SK-N-SH treated with all-trans-retinoic acid at 6 μM for 48 hours (cell line): ENCODE measurements at regions not wholly inside any gene's neighbourhood (a gene's known extent, or its start where the extent isn't known, plus 50 kb on each side); places are given as distances from the start of the nearest gene placed in this dataset.

ENCODE experiments used
- ATAC-seq: fragments of 200-7000 bp; cut with Tn5 transposase; 3 replicates; pipeline ENCODE4 v1.9.1; 2020; ENCODE audit warnings: mild to moderate bottlenecking, moderate library complexity
- ARNTL ChIP-seq: fragments of 450-650 bp; formaldehyde crosslinking; IDR thresholded peaks from 2 replicates; pipeline ENCODE4 v1.5.0; 2020; ENCODE audit warnings: low read depth, mild to moderate bottlenecking, moderate library complexity, borderline replicate concordance
- BACH2 ChIP-seq: fragments of 250-450 bp; sonication (Bioruptor Pico); IDR thresholded peaks from 2 replicates; pipeline ENCODE4 v1.9.0; 2021; ENCODE audit warnings: mild to moderate bottlenecking, borderline replicate concordance
- CREB5 ChIP-seq: fragments of 250-450 bp; sonication (Bioruptor Pico); IDR thresholded peaks from 2 replicates; pipeline ENCODE4 v1.5.1; 2020; ENCODE audit warnings: low read depth, mild to moderate bottlenecking, moderate library complexity
- CSDC2 ChIP-seq: fragments of 250-450 bp; sonication (Bioruptor Pico); IDR thresholded peaks from 2 replicates; pipeline ENCODE4 v1.5.0; 2020; ENCODE audit warnings: mild to moderate bottlenecking, moderate library complexity
- CSRNP3 ChIP-seq: fragments of 250-450 bp; sonication (Bioruptor Pico); IDR thresholded peaks from 2 replicates; pipeline ENCODE4 v1.5.1; 2021; ENCODE audit warnings: mild to moderate bottlenecking, moderate library complexity
- ESRRG ChIP-seq: fragments of 250-450 bp; sonication (Bioruptor Pico); IDR thresholded peaks from 2 replicates; pipeline ENCODE4 v1.6.1; 2021; ENCODE audit warnings: mild to moderate bottlenecking
- ISL1 ChIP-seq: fragments of 250-450 bp; sonication (Bioruptor Pico); IDR thresholded peaks from 2 replicates; pipeline ENCODE4 v2.1.2; 2022; ENCODE audit warnings: mild to moderate bottlenecking, moderate library complexity
- OSR1 ChIP-seq: fragments of 250-450 bp; sonication (Bioruptor Pico); IDR thresholded peaks from 2 replicates; pipeline ENCODE4 v1.8.0; 2022; ENCODE audit warnings: moderate library complexity, mild to moderate bottlenecking, inconsistent platforms
- POU6F1 ChIP-seq: fragments of 250-450 bp; sonication (Bioruptor Pico); IDR thresholded peaks from 2 replicates; pipeline ENCODE4 v1.8.0; 2021; ENCODE audit warnings: low read depth, mild to moderate bottlenecking, moderate library complexity, borderline replicate concordance
- PPARA ChIP-seq: fragments of 250-450 bp; sonication (Bioruptor Pico); IDR thresholded peaks from 2 replicates; pipeline ENCODE4 v1.5.0; 2020; ENCODE audit warnings: mild to moderate bottlenecking, borderline replicate concordance
- RARB ChIP-seq: fragments of 250-450 bp; sonication (Bioruptor Pico); IDR thresholded peaks from 2 replicates; pipeline ENCODE4 v1.8.0; 2021; ENCODE audit warnings: mild to moderate bottlenecking, moderate library complexity
- TCF4 ChIP-seq: fragments of 250-450 bp; sonication (Bioruptor Pico); IDR thresholded peaks from 2 replicates; pipeline ENCODE4 v1.8.0; 2021; ENCODE audit warnings: mild to moderate bottlenecking, moderate library complexity, borderline replicate concordance
- TSHZ2 ChIP-seq: fragments of 250-450 bp; sonication (Bioruptor Pico); IDR thresholded peaks from 2 replicates; pipeline ENCODE4 v1.5.0; 2020; ENCODE audit warnings: mild to moderate bottlenecking, moderate library complexity
- ZC3H10 ChIP-seq: fragments of 250-450 bp; sonication (Bioruptor Pico); IDR thresholded peaks from 2 replicates; pipeline ENCODE4 v1.5.1; 2021; ENCODE audit warnings: mild to moderate bottlenecking, moderate library complexity
- ZFP30 ChIP-seq: fragments of 450-650 bp; formaldehyde crosslinking; IDR thresholded peaks from 2 replicates; pipeline ENCODE4 v1.5.0; 2022; ENCODE audit warnings: mild to moderate bottlenecking, moderate library complexity
- ZNF565 ChIP-seq: fragments of 450-650 bp; formaldehyde crosslinking; conservative IDR thresholded peaks from 2 replicates; pipeline ENCODE4 v1.5.0; 2020; ENCODE audit warnings: low read depth, mild to moderate bottlenecking, moderate library complexity
- ZNF70 ChIP-seq: fragments of 450-650 bp; formaldehyde crosslinking; IDR thresholded peaks from 2 replicates; pipeline ENCODE4 v1.5.0; 2020; ENCODE audit warnings: mild to moderate bottlenecking, moderate library complexity
- ZNF8 ChIP-seq: fragments of 450-650 bp; formaldehyde crosslinking; IDR thresholded peaks from 2 replicates; pipeline ENCODE4 v1.5.0; 2020; ENCODE audit warnings: mild to moderate bottlenecking, moderate library complexity

- no peak for ATAC-seq
- TF ChIP-seq ESRRG (CRISPR knock-in tag) (no peak), ZNF565 (CRISPR knock-in tag) (no peak), BACH2 (no peak), CSRNP3 (CRISPR knock-in tag) (no peak), ZFP30 (no peak), POU6F1 (CRISPR knock-in tag) (no peak), ISL1 (no peak), CREB5 (no peak), TSHZ2 (CRISPR knock-in tag) (no peak), PPARA (CRISPR knock-in tag) (no peak), RARB (CRISPR knock-in tag) (no peak), ZNF8 (CRISPR knock-in tag) (no peak), ZC3H10 (no peak)
These were observed 514.7 kb upstream of the GRIN3A start for GRCh38 chr9:102253099-102253498.

GRCh38 chr9:102244916-102245315, 506.5 kb upstream of the GRIN3A start:
- no peak for ATAC-seq
- no peak for TF ChIP-seq CREB5
- no peak for TF ChIP-seq TCF4 (CRISPR knock-in tag)
- TF ChIP-seq ZNF70 (CRISPR knock-in tag): no peak
- no peak for TF ChIP-seq POU6F1 (CRISPR knock-in tag)
- TF ChIP-seq ZFP30: no peak
- TF ChIP-seq CSDC2 (CRISPR knock-in tag): no peak
- TF ChIP-seq BACH2: no peak
- no peak for TF ChIP-seq ESRRG (CRISPR knock-in tag)
- TF ChIP-seq CSRNP3 (CRISPR knock-in tag): no peak
- TF ChIP-seq OSR1: no peak
- no peak for TF ChIP-seq ZC3H10
- TF ChIP-seq TSHZ2 (CRISPR knock-in tag): no peak
- no peak for TF ChIP-seq ARNTL (CRISPR knock-in tag)
- no peak for TF ChIP-seq ZNF8 (CRISPR knock-in tag)
- TF ChIP-seq, all 23 proteins: peak for 0
